ENCODE measurements at regions not wholly inside any gene's neighbourhood (a gene's known extent, or its start where the extent isn't known, plus 50 kb on each side); places are given as distances from the start of the nearest gene placed in this dataset.

- TF ChIP-seq, protein P1, sequence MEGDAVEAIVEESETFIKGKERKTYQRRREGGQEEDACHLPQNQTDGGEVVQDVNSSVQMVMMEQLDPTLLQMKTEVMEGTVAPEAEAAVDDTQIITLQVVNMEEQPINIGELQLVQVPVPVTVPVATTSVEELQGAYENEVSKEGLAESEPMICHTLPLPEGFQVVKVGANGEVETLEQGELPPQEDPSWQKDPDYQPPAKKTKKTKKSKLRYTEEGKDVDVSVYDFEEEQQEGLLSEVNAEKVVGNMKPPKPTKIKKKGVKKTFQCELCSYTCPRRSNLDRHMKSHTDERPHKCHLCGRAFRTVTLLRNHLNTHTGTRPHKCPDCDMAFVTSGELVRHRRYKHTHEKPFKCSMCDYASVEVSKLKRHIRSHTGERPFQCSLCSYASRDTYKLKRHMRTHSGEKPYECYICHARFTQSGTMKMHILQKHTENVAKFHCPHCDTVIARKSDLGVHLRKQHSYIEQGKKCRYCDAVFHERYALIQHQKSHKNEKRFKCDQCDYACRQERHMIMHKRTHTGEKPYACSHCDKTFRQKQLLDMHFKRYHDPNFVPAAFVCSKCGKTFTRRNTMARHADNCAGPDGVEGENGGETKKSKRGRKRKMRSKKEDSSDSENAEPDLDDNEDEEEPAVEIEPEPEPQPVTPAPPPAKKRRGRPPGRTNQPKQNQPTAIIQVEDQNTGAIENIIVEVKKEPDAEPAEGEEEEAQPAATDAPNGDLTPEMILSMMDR (IDR thresholded peaks at IDR 0.05; ENCODE audit: low read depth, low read length), result no peak
- no peak overlapping the region for H3K4me3 ChIP-seq (replicated peaks in 1 of 2; ENCODE audit: low read depth in 2 of 2, low read length in 2 of 2)
- no peak for DNase-seq (ENCODE audit: low read depth in 2 of 2)
These were observed 131.0 kb upstream of the SNTG2 start for GRCh38 chr2:819601-820000.

GRCh38 chr2:819121-819520, 131.5 kb upstream of the SNTG2 start:
- no peak for DNase-seq (ENCODE audit: low read depth in 2 of 2)
- TF ChIP-seq, protein P1 (IDR thresholded peaks at IDR 0.05; ENCODE audit: low read depth, low read length), result no peak
- H3K4me3 ChIP-seq (replicated peaks in 1 of 2; ENCODE audit: low read depth in 2 of 2, low read length in 2 of 2), result no peak overlapping the region

DNA sequence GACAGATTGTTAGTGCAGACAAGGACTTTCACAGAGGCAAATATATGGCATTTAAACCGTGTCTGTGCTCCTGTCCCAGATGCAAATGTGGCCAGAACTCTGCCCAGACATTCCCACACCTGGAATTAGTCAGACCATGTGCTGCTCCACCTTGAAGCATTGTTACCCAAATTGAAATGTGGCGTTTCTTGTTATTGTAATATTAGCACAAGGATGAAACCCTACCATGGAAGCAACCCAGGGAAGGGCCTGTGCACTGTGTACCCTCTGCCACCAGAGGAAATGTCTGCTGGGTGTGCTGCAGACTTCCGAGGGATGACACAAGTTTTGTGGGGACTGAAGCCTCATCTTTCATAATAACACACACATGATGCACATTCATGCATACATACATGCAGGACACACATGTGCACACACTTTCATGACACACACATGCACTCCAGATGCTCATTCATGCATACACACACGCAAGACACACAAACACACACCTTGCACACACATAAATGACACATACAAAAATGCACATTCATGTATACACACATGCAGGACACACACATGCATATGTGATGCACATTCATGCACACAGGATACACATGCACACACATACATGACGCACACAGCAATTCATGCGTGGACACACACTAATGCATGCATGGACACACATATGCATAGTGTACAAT, 133.2 kb upstream of the SNTG2 start:
- no peak for DNase-seq (ENCODE audit: low read depth in 2 of 2)
- H3K4me3 ChIP-seq (replicated peaks in 1 of 2; ENCODE audit: low read depth in 2 of 2, low read length in 2 of 2), result no peak overlapping the region
- TF ChIP-seq, protein P1 (IDR thresholded peaks at IDR 0.05; ENCODE audit: low read depth, low read length), result no peak

DNA sequence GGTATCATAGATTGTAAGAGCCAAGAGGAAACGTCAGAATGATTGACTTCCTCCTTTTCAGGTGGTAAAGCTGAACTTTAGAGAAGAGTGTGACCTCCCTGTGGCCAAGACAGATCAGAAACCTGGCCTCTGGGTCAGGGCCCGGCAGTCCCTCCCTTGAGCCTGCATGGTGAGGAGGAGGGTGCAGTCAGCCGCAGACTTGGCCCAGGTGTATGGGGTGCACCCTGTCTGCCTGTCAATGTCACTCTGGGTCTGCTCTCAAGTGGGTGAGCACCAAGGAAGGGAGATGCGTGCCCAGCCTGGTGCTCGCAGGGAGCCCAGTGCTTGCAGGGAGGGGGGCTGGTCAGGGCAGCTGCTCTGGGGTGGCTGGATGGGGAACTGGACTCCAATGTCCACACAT, 134.4 kb upstream of the SNTG2 start:
- no peak overlapping the region for H3K4me3 ChIP-seq (replicated peaks in 1 of 2; ENCODE audit: low read depth in 2 of 2, low read length in 2 of 2)
- no peak for DNase-seq (ENCODE audit: low read depth in 2 of 2)
- TF ChIP-seq, protein P1 (IDR thresholded peaks at IDR 0.05; ENCODE audit: low read depth, low read length), result no peak

GRCh38 chr2:810397-810796, 133.2 kb upstream of the TMEM18 start:
- H3K4me3 ChIP-seq (replicated peaks in 1 of 2; ENCODE audit: low read depth in 2 of 2, low read length in 2 of 2), result no peak overlapping the region
- TF ChIP-seq, protein P1 (IDR thresholded peaks at IDR 0.05; ENCODE audit: low read depth, low read length), result no peak
- DNase-seq (ENCODE audit: low read depth in 2 of 2), result no peak

DNA sequence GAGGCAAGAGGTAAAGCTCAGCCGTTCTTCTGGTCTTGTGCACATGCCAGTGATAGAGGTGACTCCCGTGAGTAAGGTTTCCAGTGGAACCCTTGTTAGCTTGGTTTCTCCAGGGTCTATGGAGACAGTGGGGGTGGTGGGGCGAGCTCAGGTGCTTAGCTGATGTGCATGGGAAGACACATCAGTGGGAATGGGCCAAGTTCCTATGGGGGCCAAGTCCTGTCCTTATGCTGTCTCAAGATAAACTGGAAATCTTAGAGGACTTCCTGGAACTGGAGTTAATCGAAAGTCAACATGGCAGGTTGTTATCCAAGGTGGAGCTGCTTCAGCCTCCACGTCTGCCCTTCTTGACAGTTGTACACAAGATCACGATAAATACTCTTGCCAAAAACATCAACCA, 130.1 kb upstream of the TMEM18 start:
- TF ChIP-seq, protein P1 (IDR thresholded peaks at IDR 0.05; ENCODE audit: low read depth, low read length), result no peak
- H3K4me3 ChIP-seq (replicated peaks in 1 of 2; ENCODE audit: low read depth in 2 of 2, low read length in 2 of 2), result no peak overlapping the region
- DNase-seq (ENCODE audit: low read depth in 2 of 2), result no peak

DNA sequence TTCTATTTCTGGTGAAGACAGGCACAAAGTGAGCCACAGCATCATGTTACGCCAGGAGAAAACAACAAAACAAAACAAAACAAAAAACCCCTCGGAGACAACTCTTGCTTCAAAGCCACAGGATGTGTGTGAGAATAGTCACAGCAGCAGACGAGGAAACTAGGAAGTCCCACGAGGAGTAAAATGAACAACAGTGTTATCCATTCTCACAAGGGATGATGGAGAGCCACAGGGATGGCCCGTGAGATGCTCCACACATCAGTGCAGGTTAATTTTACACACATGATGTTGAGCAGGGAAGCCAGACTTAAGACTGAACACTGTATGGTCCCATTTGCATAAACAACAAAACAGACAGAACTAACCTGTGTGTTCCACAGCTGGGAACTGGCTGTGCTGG, 128.5 kb upstream of the TMEM18 start:
- no peak for DNase-seq (ENCODE audit: low read depth in 2 of 2)
- no peak overlapping the region for H3K4me3 ChIP-seq (replicated peaks in 1 of 2; ENCODE audit: low read depth in 2 of 2, low read length in 2 of 2)
- TF ChIP-seq, protein P1 (IDR thresholded peaks at IDR 0.05; ENCODE audit: low read depth, low read length), result no peak

All from cardiac fibroblast (primary cell).